GM23248 (cell line): ENCODE measurements at regions not wholly inside any gene's neighbourhood (a gene's known extent, or its start where the extent isn't known, plus 50 kb on each side); places are given as distances from the start of the nearest gene placed in this dataset.

Source experiments
- EZH2 ChIP-seq: fragments of 200-600 bp; sonication (generic); IDR thresholded peaks from 2 replicates; pipeline ENCODE4 v1.6.1; 2018; ENCODE audit warnings: antibody characterized with exemption, mild to moderate bottlenecking; ENCODE audit not compliant: insufficient read depth, poor library complexity, severe bottlenecking
- EZH2phosphoT487 ChIP-seq: fragments of 200-600 bp; sonication (generic); IDR thresholded peaks from 2 replicates; pipeline ENCODE4 v1.6.1; 2018; ENCODE audit warnings: antibody characterized with exemption, moderate library complexity, mild to moderate bottlenecking, low read depth; ENCODE audit not compliant: insufficient read depth

GRCh38 chr17:73833775-73834488 is 189.7 kb upstream of the SDK2 start:
- TF ChIP-seq EZH2phosphoT487 (no peak), EZH2 (no peak)
